H1 (cell line): ENCODE measurements at regions not wholly inside any gene's neighbourhood (a gene's known extent, or its start where the extent isn't known, plus 50 kb on each side); places are given as distances from the start of the nearest gene placed in this dataset.
"Not testable (repeated sequence)": the region's sequence is repeated elsewhere in the genome, so short reads cannot be mapped to it uniquely, and the experiment has no call there.

Source experiments
- CTCF ChIA-PET: fragments of 300-600 bp; sonication (Branson Sonifier 250); formaldehyde crosslinking; loops from one replicate; lab custom pipeline; 2021; ENCODE audit not compliant: partially characterized antibody; lab: Charles Lee
- POLR2A ChIA-PET: fragments of 300-600 bp; sonication (Branson Sonifier 250); formaldehyde crosslinking; loops from one replicate; lab custom pipeline; 2021; ENCODE audit warnings: inconsistent platforms; ENCODE audit not compliant: partially characterized antibody; lab: Charles Lee
- DNase-seq, 2 experiments: peaks; one replicate each; pipeline versions ENCODE4 v3.0.0 to v3.0.0-alpha.2; 2010 to 2022; ENCODE audit warnings: low spot score in 2 of 2, low read depth in 1 of 2, mixed read lengths in 1 of 2
- FAIRE-seq: peaks from 2 replicates; lab custom pipeline; 2011; peaks lifted over from hg19 to GRCh38; lab: Jason Lieb, UNC
- H2AFZ ChIP-seq: 2 replicates; pipeline ENCODE4 v1.8.1; 2012; ENCODE audit warnings: low read length, inconsistent platforms
- H2AK5ac ChIP-seq: 2 replicates; pipeline ENCODE4 v1.6.1; 2013; ENCODE audit warnings: low read depth, low read length
- H2BK120ac ChIP-seq: replicated peaks from 2 replicates; pipeline ENCODE3; 2013; ENCODE audit warnings: low read depth, low read length, inconsistent platforms
- H2BK12ac ChIP-seq: 2 replicates; pipeline ENCODE4 v1.6.1; 2013; ENCODE audit warnings: low read depth, low read length
- H2BK15ac ChIP-seq: 2 replicates; pipeline ENCODE4 v1.6.1; 2013; ENCODE audit warnings: low read length
- H2BK20ac ChIP-seq: 2 replicates; pipeline ENCODE4 v1.6.1; 2013; ENCODE audit warnings: low read length
- H2BK5ac ChIP-seq: 2 replicates; pipeline ENCODE4 v1.6.1; 2013; ENCODE audit warnings: low read depth, low read length
- H3K14ac ChIP-seq: 2 replicates; pipeline ENCODE4 v1.6.1; 2013; ENCODE audit warnings: inconsistent platforms; ENCODE audit not compliant: insufficient read length
- H3K18ac ChIP-seq: 2 replicates; pipeline ENCODE4 v1.6.1; 2013; ENCODE audit warnings: low read length; ENCODE audit errors: extremely low read depth
- H3K23ac ChIP-seq: 2 replicates; pipeline ENCODE4 v1.6.1; 2013; ENCODE audit warnings: inconsistent platforms; ENCODE audit not compliant: insufficient read length
- H3K23me2 ChIP-seq: 2 replicates; pipeline ENCODE4 v1.6.1; 2013; ENCODE audit warnings: low read depth, low read length
- H3K27ac ChIP-seq: 2 replicates; pipeline ENCODE4 v1.6.1; 2011; ENCODE audit warnings: low read depth, low read length, inconsistent platforms
- H3K27me3 ChIP-seq, 4 experiments: replicated peaks in 1 of 4; 1 replicate in 1 of 4; 2 replicates in 3 of 4; pipeline versions ENCODE4 v1.6.1 to v1.8.1; 2011 to 2013; ENCODE audit warnings: low read length in 3 of 4, mild to moderate bottlenecking in 3 of 4, inconsistent platforms in 2 of 4, mixed read lengths in 2 of 4, moderate library complexity in 1 of 4; ENCODE audit not compliant: control insufficient read depth in 3 of 4, insufficient read depth in 3 of 4; ENCODE audit errors: extremely low read depth in 1 of 4
- H3K36me3 ChIP-seq, 4 experiments: 2 replicates each; pipeline versions ENCODE4 v1.6.1 to v1.8.1; 2011 to 2013; ENCODE audit warnings: mild to moderate bottlenecking in 4 of 4, low read length in 3 of 4, moderate library complexity in 2 of 4, control low read depth in 1 of 4, inconsistent platforms in 1 of 4; ENCODE audit not compliant: insufficient read depth in 4 of 4, control insufficient read depth in 2 of 4
- H3K4ac ChIP-seq: replicated peaks from 2 replicates; pipeline ENCODE3; 2013; ENCODE audit warnings: low read length, low read depth, mixed read lengths, inconsistent platforms; ENCODE audit not compliant: insufficient read length
- H3K4me1 ChIP-seq, 4 experiments: replicated peaks in 1 of 4; 1 replicate in 1 of 4; 2 replicates in 3 of 4; pipeline versions ENCODE4 v1.6.1 to v1.8.1; 2011 to 2013; ENCODE audit warnings: low read length in 3 of 4, inconsistent platforms in 2 of 4, mixed read lengths in 1 of 4; ENCODE audit not compliant: insufficient read depth in 4 of 4, control insufficient read depth in 3 of 4
- H3K4me2 ChIP-seq, 2 experiments: 2 replicates each; pipeline versions ENCODE4 v1.6.1 to v1.8.1; 2011 to 2013; ENCODE audit warnings: low read depth in 2 of 2, low read length in 2 of 2, control low read depth in 1 of 2, inconsistent platforms in 1 of 2, mild to moderate bottlenecking in 1 of 2; ENCODE audit not compliant: insufficient read depth in 1 of 2
- H3K4me3 ChIP-seq, 4 experiments: fragments of 200-600, 300-600 bp in 1 of 4; sonication (generic), shearing (Covaris generic), sonication (Bioruptor Twin) in 1 of 4; 2 replicates each; pipeline versions ENCODE4 v1.5.1 to v1.8.1; 2011 to 2016; ENCODE audit warnings: low read length in 4 of 4, low read depth in 3 of 4, control low read depth in 2 of 4, inconsistent platforms in 2 of 4, mild to moderate bottlenecking in 2 of 4, mixed read lengths in 1 of 4, moderate library complexity in 1 of 4; ENCODE audit not compliant: insufficient read depth in 2 of 4; ENCODE audit errors: extremely low read depth in 1 of 4
- H3K56ac ChIP-seq: replicated peaks from 2 replicates; pipeline ENCODE3; 2013; ENCODE audit warnings: low read depth, mild to moderate bottlenecking, mixed read lengths, low read length, inconsistent platforms; ENCODE audit not compliant: insufficient read length
- H3K79me1 ChIP-seq: 2 replicates; pipeline ENCODE4 v1.6.1; 2013; ENCODE audit warnings: low read depth, low read length, control low read depth
- H3K79me2 ChIP-seq, 2 experiments: 2 replicates each; pipeline versions ENCODE4 v1.6.1 to v1.8.1; 2012 to 2013; ENCODE audit warnings: low read length in 2 of 2, mild to moderate bottlenecking in 2 of 2, inconsistent platforms in 1 of 2; ENCODE audit not compliant: insufficient read depth in 2 of 2, control insufficient read depth in 1 of 2
- H3K9ac ChIP-seq, 4 experiments: replicated peaks in 1 of 4; 1 replicate in 1 of 4; 2 replicates in 3 of 4; pipeline versions ENCODE4 v1.6.1 to v1.8.1; 2011 to 2013; ENCODE audit warnings: low read depth in 3 of 4, low read length in 3 of 4, control low read depth in 2 of 4, mild to moderate bottlenecking in 2 of 4, moderate library complexity in 2 of 4, inconsistent platforms in 1 of 4; ENCODE audit errors: extremely low read depth in 1 of 4
- H3K9me3 ChIP-seq, 2 experiments: 2 replicates each; pipeline versions ENCODE4 v1.6.1 to v1.8.1; 2012 to 2013; ENCODE audit warnings: mild to moderate bottlenecking in 2 of 2, moderate library complexity in 2 of 2, control low read depth in 1 of 2, inconsistent platforms in 1 of 2, low read depth in 1 of 2, low read length in 1 of 2, mixed read lengths in 1 of 2; ENCODE audit not compliant: insufficient read depth in 2 of 2
- H4K20me1 ChIP-seq, 2 experiments: replicated peaks in 1 of 2; 2 replicates each; pipeline versions ENCODE3 to v1.8.1; 2011 to 2013; ENCODE audit warnings: inconsistent platforms in 2 of 2, low read length in 2 of 2, mild to moderate bottlenecking in 1 of 2; ENCODE audit not compliant: insufficient read depth in 2 of 2, control insufficient read depth in 1 of 2
- H4K5ac ChIP-seq: 2 replicates; pipeline ENCODE4 v1.6.1; 2013; ENCODE audit warnings: low read length, low read depth, mixed read lengths, inconsistent platforms; ENCODE audit not compliant: insufficient read length
- H4K8ac ChIP-seq: 2 replicates; pipeline ENCODE4 v1.8.0; 2013; ENCODE audit warnings: mild to moderate bottlenecking, moderate library complexity, low read length, inconsistent platforms; ENCODE audit not compliant: insufficient read depth; ENCODE audit errors: extremely low read depth
- H4K91ac ChIP-seq: replicated peaks from 2 replicates; pipeline ENCODE3; 2013; ENCODE audit warnings: low read length, mixed read lengths, inconsistent platforms; ENCODE audit not compliant: insufficient read length
- WGBS, 2 experiments: shearing (Covaris generic) in 1 of 2; methylation state at CpG; one replicate each; pipeline versions ENCODE4 v1.1.6 to v1.1.7; 2013 to 2015; ENCODE audit warnings: low lambda C conversion rate in 2 of 2, mixed read lengths in 2 of 2, inconsistent platforms in 1 of 2, low coverage in 1 of 2, missing lambda C conversion rate in 1 of 2; ENCODE audit not compliant: insufficient replicate concordance in 2 of 2, insufficient coverage in 1 of 2, insufficient read length in 1 of 2; ENCODE audit errors: extremely low coverage in 1 of 2, missing lambda C conversion rate in 1 of 2; 5-methylcytosine and 5-hydroxymethylcytosine counted together

DNA sequence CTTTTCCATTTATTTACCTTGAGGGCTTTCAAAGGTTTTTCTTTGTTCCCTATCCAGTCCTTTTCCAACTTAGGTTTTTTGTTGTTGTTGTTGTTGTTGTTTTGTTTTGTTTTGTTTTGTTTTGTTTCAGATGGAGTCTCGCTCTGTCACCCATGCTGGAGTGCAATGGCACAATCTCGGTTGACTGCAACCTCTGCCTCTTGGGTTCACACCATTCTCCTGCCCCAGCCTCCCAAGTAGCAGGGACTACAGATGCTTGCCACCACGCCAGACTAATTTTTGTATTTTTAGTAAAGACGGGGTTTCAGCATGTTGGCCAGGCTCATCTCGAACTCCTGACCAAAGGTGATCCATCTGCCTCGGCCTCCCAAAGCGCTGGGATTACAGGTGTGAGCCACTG, 2906.0 kb downstream of the RPIA start:
- H4K5ac ChIP-seq, H3K4ac ChIP-seq, H3K36me3 ChIP-seq, H3K79me2 ChIP-seq, H2BK120ac ChIP-seq, H3K56ac ChIP-seq, H3K27ac ChIP-seq, H2BK5ac ChIP-seq, H3K4me1 ChIP-seq, H4K20me1 ChIP-seq, H3K18ac ChIP-seq, POLR2A ChIA-PET, H3K23ac ChIP-seq, H3K79me1 ChIP-seq, FAIRE-seq, H3K4me2 ChIP-seq, H3K27me3 ChIP-seq, H3K14ac ChIP-seq, CTCF ChIA-PET, H4K91ac ChIP-seq, H2BK12ac ChIP-seq, H2AFZ ChIP-seq, DNase-seq, H3K23me2 ChIP-seq, H2BK20ac ChIP-seq, H3K4me3 ChIP-seq, H4K8ac ChIP-seq, H3K9ac ChIP-seq, H2AK5ac ChIP-seq, H2BK15ac ChIP-seq: not testable (repeated sequence)
- peaks cover 0 to 18% of the 10 kb centered on the region in 2 experiments; a peak in 3 of 4 replicates for H3K9me3 ChIP-seq
- 74% methylated on average over 7 of the region's 7 CpGs; no CpG with 5 or more reads in 1 of the 2 experiments for WGBS, 2 experiments

DNA sequence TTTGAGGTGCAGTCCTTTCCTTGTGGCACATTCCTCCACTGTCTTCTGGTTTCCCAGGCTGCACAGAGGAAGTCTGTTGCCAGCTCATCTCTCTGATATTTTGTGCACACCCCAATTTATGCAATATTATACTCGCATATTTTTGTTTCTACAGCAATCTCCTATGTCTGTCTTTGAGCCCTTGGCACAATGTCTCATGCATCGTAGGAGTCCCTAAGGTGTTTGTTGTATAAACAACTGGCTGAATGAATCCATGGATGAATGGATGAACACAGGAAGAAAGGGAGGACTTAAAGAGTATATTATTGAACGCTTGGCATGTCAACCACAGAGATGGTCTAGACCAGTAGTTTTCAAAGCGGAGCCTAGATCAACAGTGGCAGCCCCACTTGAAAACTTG, 2907.0 kb downstream of the RPIA start:
- POLR2A ChIA-PET, H3K36me3 ChIP-seq, H4K91ac ChIP-seq, H3K4me1 ChIP-seq, H3K18ac ChIP-seq, H3K4me2 ChIP-seq, H4K5ac ChIP-seq, H2BK15ac ChIP-seq, H2BK120ac ChIP-seq, H3K27me3 ChIP-seq, DNase-seq, H3K79me1 ChIP-seq, H2BK12ac ChIP-seq, H3K23me2 ChIP-seq, H2AFZ ChIP-seq, H2AK5ac ChIP-seq, H3K4ac ChIP-seq, H3K27ac ChIP-seq, H4K20me1 ChIP-seq, H3K79me2 ChIP-seq, H3K56ac ChIP-seq, H4K8ac ChIP-seq, FAIRE-seq, H3K4me3 ChIP-seq, H3K14ac ChIP-seq, H2BK20ac ChIP-seq, H3K9ac ChIP-seq, CTCF ChIA-PET, H2BK5ac ChIP-seq, H3K23ac ChIP-seq: not testable (repeated sequence)
- H3K9me3 ChIP-seq = peaks cover 0 to 22% of the 10 kb centered on the region in 2 experiments; a peak in 3 of 4 replicates
- 87% methylated on average over 4 of the region's 4 CpGs; no CpG with 5 or more reads in 1 of the 2 experiments for WGBS, 2 experiments
